ENCODE measurements at regions not wholly inside any gene's neighbourhood (a gene's known extent, or its start where the extent isn't known, plus 50 kb on each side); places are given as distances from the start of the nearest gene placed in this dataset.
"Not testable (repeated sequence)": the region's sequence is repeated elsewhere in the genome, so short reads cannot be mapped to it uniquely, and the experiment has no call there.

GRCh38 chrX:125210146-125210545, 109.5 kb upstream of the TEX13C start:
- no peak overlapping the region for H3K4me3 ChIP-seq (ENCODE audit: low read depth, low read length)
- TF ChIP-seq CTCF (IDR thresholded peaks at IDR 0.05; ENCODE audit: low read depth, low read length), result no peak

- no peak overlapping the region for H3K4me3 ChIP-seq (ENCODE audit: low read depth, low read length)
Measured at GRCh38 chrX:125219852-125220251, 99.8 kb upstream of the TEX13C start.

GRCh38 chrX:125236955-125237354, 82.7 kb upstream of the TEX13C start:
- TF ChIP-seq CTCF (IDR thresholded peaks at IDR 0.05; ENCODE audit: low read depth, low read length), result no peak

More at GRCh38 chrX:125219852-125220251, 99.8 kb upstream of the TEX13C start:
- no peak for TF ChIP-seq CTCF (IDR thresholded peaks at IDR 0.05; ENCODE audit: low read depth, low read length)

GRCh38 chrX:125248931-125249330, 70.7 kb upstream of the TEX13C start:
- H3K4me3 ChIP-seq (ENCODE audit: low read depth, low read length), result no peak overlapping the region
- no peak for TF ChIP-seq CTCF (IDR thresholded peaks at IDR 0.05; ENCODE audit: low read depth, low read length)

More at GRCh38 chrX:125236955-125237354, 82.7 kb upstream of the TEX13C start:
- H3K4me3 ChIP-seq (ENCODE audit: low read depth, low read length), result no peak overlapping the region

- not testable (repeated sequence) for H3K4me3 ChIP-seq (ENCODE audit: low read depth, low read length)
Measured at GRCh38 chrX:125255759-125256158, 63.9 kb upstream of the TEX13C start.

GRCh38 chrX:125262836-125263235, 56.8 kb upstream of the TEX13C start:
- no peak for TF ChIP-seq CTCF (IDR thresholded peaks at IDR 0.05; ENCODE audit: low read depth, low read length)
- H3K4me3 ChIP-seq (ENCODE audit: low read depth, low read length), result no peak overlapping the region

- TF ChIP-seq CTCF (IDR thresholded peaks at IDR 0.05; ENCODE audit: low read depth, low read length), result no peak
- H3K4me3 ChIP-seq (ENCODE audit: low read depth, low read length), result no peak overlapping the region
Measured at GRCh38 chrX:125266153-125266660, 53.5 kb upstream of the TEX13C start.
